ENCODE measurements at regions not wholly inside any gene's neighbourhood (a gene's known extent, or its start where the extent isn't known, plus 50 kb on each side); places are given as distances from the start of the nearest gene placed in this dataset.
"Not testable (repeated sequence)": the region's sequence is repeated elsewhere in the genome, so short reads cannot be mapped to it uniquely, and the experiment has no call there.

DNA sequence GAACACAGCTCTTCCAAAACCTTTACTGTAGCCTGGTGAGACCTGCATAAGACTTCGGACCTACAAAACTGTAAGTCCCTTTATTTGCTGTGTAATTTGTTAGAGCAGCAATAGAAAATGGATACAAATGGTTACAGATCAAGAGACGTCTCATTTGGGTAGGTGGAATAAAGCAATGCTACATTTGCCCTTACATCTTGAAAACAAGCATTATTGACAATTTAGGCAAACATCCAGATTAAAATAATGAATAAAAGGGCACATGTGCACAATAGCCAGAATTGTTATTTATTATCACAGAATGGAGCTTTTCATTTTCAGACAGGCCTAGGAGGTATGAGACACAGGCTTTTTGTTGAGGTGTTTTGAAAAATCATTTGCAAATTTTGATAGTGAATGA lies 222.2 kb upstream of the CPHXL start:
- H3K9me3 ChIP-seq (ENCODE audit: control insufficient read depth, insufficient read depth, low read length): no peaks in the 10 kb centered on the region
- ChIA-PET POLR2A (no interaction called here), CTCF (no interaction called here)
- no peak overlapping the region for H3K27ac ChIP-seq (ENCODE audit: low read depth, low read length)
- TF ChIP-seq, protein P1, sequence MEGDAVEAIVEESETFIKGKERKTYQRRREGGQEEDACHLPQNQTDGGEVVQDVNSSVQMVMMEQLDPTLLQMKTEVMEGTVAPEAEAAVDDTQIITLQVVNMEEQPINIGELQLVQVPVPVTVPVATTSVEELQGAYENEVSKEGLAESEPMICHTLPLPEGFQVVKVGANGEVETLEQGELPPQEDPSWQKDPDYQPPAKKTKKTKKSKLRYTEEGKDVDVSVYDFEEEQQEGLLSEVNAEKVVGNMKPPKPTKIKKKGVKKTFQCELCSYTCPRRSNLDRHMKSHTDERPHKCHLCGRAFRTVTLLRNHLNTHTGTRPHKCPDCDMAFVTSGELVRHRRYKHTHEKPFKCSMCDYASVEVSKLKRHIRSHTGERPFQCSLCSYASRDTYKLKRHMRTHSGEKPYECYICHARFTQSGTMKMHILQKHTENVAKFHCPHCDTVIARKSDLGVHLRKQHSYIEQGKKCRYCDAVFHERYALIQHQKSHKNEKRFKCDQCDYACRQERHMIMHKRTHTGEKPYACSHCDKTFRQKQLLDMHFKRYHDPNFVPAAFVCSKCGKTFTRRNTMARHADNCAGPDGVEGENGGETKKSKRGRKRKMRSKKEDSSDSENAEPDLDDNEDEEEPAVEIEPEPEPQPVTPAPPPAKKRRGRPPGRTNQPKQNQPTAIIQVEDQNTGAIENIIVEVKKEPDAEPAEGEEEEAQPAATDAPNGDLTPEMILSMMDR (IDR thresholded peaks at IDR 0.05; ENCODE audit: low read depth, low read length): no peak
- no peak for DNase-seq (ENCODE audit: low read depth, low spot score)
- no peaks in the 10 kb centered on the region for H3K27me3 ChIP-seq (ENCODE audit: control insufficient read depth, insufficient read depth, low read length)
- no peak overlapping the region for H3K4me3 ChIP-seq (ENCODE audit: low read depth, low read length)

DNA sequence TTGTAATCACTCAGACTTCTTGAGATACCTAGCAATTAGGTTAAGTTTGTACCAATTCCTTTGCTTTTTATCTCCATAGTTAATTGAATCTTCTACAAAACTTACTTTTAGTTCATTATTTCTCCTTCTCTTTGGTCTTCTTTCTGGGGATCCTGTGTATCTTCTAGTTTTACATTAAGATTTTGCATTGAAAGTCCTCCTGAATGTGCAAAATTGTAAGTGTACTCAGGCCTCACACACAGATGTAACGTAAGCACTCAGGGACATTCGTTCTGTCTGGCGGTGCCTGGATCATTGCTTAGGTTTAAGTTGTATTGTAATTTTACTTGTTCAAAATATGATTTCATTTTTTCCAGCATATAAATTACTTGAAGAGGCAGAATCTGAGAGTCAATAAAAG lies 222.6 kb upstream of the CPHXL start:
- POLR2A ChIA-PET: no interaction called here
- CTCF ChIA-PET: no interaction called here
- no peak for DNase-seq (ENCODE audit: low read depth, low spot score)
- Histone ChIP-seq H3K27ac (ENCODE audit: low read depth, low read length) (no peak overlapping the region), H3K27me3 (ENCODE audit: control insufficient read depth, insufficient read depth, low read length) (no peaks in the 10 kb centered on the region), H3K9me3 (ENCODE audit: control insufficient read depth, insufficient read depth, low read length) (no peaks in the 10 kb centered on the region), H3K4me3 (ENCODE audit: low read depth, low read length) (no peak overlapping the region)
- TF ChIP-seq, protein P1 (IDR thresholded peaks at IDR 0.05; ENCODE audit: low read depth, low read length): no peak

DNA sequence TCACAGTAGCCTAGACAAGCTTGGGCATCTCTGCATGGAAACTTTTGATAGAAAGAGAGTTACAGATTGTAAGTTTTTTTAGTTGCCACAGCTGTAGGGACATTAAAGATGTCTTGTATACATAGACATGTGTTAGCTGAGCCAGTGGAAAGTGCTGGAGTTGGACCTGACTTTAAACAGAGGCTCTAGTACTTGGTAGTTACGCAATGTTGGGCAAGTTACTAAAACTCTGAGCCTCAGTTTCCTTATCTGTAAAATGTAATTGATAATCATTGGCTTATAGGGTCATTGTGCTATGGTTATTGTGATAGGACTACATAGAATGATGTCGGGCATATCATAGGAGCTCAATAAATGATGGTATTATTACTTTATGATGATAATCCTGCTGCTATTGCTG lies 225.8 kb upstream of the CPHXL start:
- POLR2A ChIA-PET: no interaction called here
- TF ChIP-seq, protein P1 (IDR thresholded peaks at IDR 0.05; ENCODE audit: low read depth, low read length): no peak
- Histone ChIP-seq H3K27ac (ENCODE audit: low read depth, low read length) (no peak overlapping the region), H3K9me3 (ENCODE audit: control insufficient read depth, insufficient read depth, low read length) (no peaks in the 10 kb centered on the region), H3K27me3 (ENCODE audit: control insufficient read depth, insufficient read depth, low read length) (no peaks in the 10 kb centered on the region), H3K4me3 (ENCODE audit: low read depth, low read length) (no peak overlapping the region)
- no peak for DNase-seq (ENCODE audit: low read depth, low spot score)
- CTCF ChIA-PET: no interaction called here

DNA sequence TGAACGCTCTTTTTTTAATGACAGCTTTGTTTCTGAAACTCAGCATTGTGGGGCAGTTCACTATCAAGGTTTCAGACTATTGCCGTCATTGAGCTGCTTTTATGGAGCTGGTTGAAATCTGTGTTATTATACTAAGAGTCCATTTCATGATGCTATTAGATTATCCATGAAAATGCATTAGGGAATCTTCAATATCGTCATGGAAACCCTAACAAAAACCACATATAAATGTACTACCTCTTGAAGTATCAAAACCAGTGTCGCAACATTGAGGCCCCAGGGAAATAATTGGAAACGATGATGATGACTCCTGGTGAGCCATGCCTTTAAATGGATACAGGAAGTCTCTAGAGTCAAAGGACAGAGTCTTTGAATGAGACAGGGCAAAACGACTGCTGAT lies 231.6 kb upstream of the CPHXL start:
- H3K4me3 ChIP-seq (ENCODE audit: low read depth, low read length): no peak overlapping the region
- CTCF ChIA-PET: no interaction called here
- DNase-seq (ENCODE audit: low read depth, low spot score): no peak
- TF ChIP-seq, protein P1 (IDR thresholded peaks at IDR 0.05; ENCODE audit: low read depth, low read length): no peak
- POLR2A ChIA-PET: no interaction called here
- H3K9me3 ChIP-seq (ENCODE audit: control insufficient read depth, insufficient read depth, low read length): no peaks in the 10 kb centered on the region
- no peak overlapping the region for H3K27ac ChIP-seq (ENCODE audit: low read depth, low read length)
- H3K27me3 ChIP-seq (ENCODE audit: control insufficient read depth, insufficient read depth, low read length): no peaks in the 10 kb centered on the region

DNA sequence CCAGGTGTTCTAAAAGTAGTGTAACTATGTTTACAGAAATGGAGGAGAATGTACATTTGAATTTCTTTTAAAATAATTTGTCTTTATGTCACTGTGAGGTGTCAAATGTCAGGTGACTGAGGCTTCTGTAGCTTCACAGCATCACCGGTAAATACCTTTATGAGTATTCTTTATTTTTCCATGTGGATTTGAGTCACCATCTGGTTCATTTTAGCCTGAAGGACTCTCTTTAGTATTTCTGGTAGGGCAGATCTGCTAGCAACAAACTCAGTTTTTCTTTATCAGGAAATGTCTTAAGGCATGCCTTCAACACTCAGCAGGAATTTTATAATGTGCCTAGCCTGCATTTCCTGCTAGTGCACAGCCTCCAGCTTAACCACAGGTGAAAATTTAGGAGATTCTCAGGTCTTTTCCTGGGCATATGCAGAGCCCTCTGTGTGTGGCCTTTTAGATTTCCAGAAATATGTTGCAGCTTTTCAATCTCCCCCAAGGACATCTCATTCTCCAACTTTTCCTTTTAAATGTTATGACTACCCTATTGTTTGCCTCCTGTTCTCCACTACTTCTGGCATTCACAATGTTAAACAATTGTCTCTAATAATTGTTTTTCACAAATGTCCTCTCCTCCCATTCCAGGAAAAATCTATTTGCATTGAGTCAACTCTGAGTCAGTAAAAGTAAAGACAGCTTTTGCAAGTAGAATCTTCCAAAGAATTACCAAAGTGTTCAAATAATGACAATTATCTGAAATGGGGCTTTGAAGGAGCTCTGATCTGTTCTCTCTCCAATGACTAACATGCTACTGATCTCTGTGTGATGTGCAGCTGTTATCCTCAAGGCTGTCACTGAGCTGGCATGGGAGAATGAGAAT lies 239.4 kb upstream of the CPHXL start:
- no peaks in the 10 kb centered on the region for H3K9me3 ChIP-seq (ENCODE audit: control insufficient read depth, insufficient read depth, low read length)
- TF ChIP-seq, protein P1 (IDR thresholded peaks at IDR 0.05; ENCODE audit: low read depth, low read length): no peak
- CTCF ChIA-PET: no interaction called here
- POLR2A ChIA-PET: no interaction called here
- no peak for DNase-seq (ENCODE audit: low read depth, low spot score)
- H3K4me3 ChIP-seq (ENCODE audit: low read depth, low read length): no peak overlapping the region
- H3K27ac ChIP-seq (ENCODE audit: low read depth, low read length): no peak overlapping the region
- no peaks in the 10 kb centered on the region for H3K27me3 ChIP-seq (ENCODE audit: control insufficient read depth, insufficient read depth, low read length)

DNA sequence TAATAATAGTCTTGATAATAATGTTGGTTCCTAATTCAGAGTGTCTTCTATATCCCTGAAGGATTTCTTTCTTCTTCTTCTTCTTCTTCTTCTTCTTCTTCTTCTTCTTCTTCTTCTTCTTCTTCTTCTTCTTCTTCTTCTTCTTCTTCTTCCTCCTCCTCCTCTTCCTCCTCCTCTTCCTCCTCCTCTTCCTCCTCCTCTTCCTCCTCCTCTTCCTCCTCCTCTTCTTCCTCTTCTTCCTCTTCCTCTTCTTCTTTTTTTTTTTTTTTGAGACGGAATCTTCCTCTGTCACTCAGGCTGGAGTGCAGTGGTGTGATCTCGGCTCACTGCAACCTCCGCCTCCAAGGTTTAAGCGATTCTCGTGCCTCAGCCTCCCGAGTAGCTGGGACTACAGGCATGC lies 242.8 kb upstream of the CPHXL start:
- H3K27me3 ChIP-seq (ENCODE audit: control insufficient read depth, insufficient read depth, low read length); DNase-seq (ENCODE audit: low read depth, low spot score); H3K4me3 ChIP-seq (ENCODE audit: low read depth, low read length); H3K9me3 ChIP-seq (ENCODE audit: control insufficient read depth, insufficient read depth, low read length); CTCF ChIA-PET; POLR2A ChIA-PET; H3K27ac ChIP-seq (ENCODE audit: low read depth, low read length): not testable (repeated sequence)

Data from AG04450 (cell line).